Osteocyte (in vitro differentiated cells): ENCODE measurements at regions not wholly inside any gene's neighbourhood (a gene's known extent, or its start where the extent isn't known, plus 50 kb on each side); places are given as distances from the start of the nearest gene placed in this dataset.

Experiments used
- DNase-seq: peaks from one replicate; pipeline ENCODE4 v3.0.0; 2021; ENCODE audit warnings: mixed read lengths; ENCODE audit not compliant: unreplicated experiment; ENCODE audit errors: extremely low spot score
- H3K27ac Mint-ChIP-seq: one replicate; pipeline ENCODE4 v1.8.0; 2021; ENCODE audit warnings: mild to moderate bottlenecking, mixed read lengths; ENCODE audit not compliant: unreplicated experiment
- H3K27me3 Mint-ChIP-seq: one replicate; pipeline ENCODE4 v1.8.0; 2021; ENCODE audit warnings: mixed read lengths; ENCODE audit not compliant: unreplicated experiment
- H3K36me3 Mint-ChIP-seq: one replicate; pipeline ENCODE4 v1.8.0; 2021; ENCODE audit warnings: mixed read lengths; ENCODE audit not compliant: unreplicated experiment
- H3K4me1 Mint-ChIP-seq: one replicate; pipeline ENCODE4 v1.8.0; 2021; ENCODE audit warnings: mixed read lengths; ENCODE audit not compliant: unreplicated experiment
- H3K4me3 Mint-ChIP-seq: one replicate; pipeline ENCODE4 v1.8.0; 2021; ENCODE audit warnings: mild to moderate bottlenecking, moderate library complexity, mixed read lengths; ENCODE audit not compliant: unreplicated experiment
- H3K9me3 Mint-ChIP-seq: one replicate; pipeline ENCODE4 v1.8.0; 2021; ENCODE audit warnings: mixed read lengths; ENCODE audit not compliant: unreplicated experiment
- CTCF ChIP-seq: fragments of 200-600 bp; sonication (generic); IDR thresholded peaks from 2 replicates; pipeline ENCODE4 v1.5.0; 2021; ENCODE audit warnings: antibody characterized with exemption, mild to moderate bottlenecking, moderate library complexity

GRCh38 chr9:13688990-13689600, 409.6 kb upstream of the MPDZ start:
- Mint-ChIP-seq H3K27me3 (peaks cover 6% of the 10 kb centered on the region), H3K9me3 (no peaks in the 10 kb centered on the region), H3K27ac (no peak overlapping the region), H3K4me1 (peaks cover 9% of the 10 kb centered on the region), H3K36me3 (no peaks in the 10 kb centered on the region), H3K4me3 (no peak overlapping the region)
- TF ChIP-seq CTCF, result peak; percentile 57
- no peak for DNase-seq

- H3K4me3 Mint-ChIP-seq, result no peak overlapping the region
- peak overlapping the region; percentile 18 for H3K27ac Mint-ChIP-seq
Measured at GRCh38 chr9:13688223-13688989, 408.9 kb upstream of the MPDZ start.

GRCh38 chr9:13684656-13685055, 405.2 kb upstream of the MPDZ start:
- no peak for DNase-seq
- H3K4me3 Mint-ChIP-seq, result no peak overlapping the region
- no peaks in the 10 kb centered on the region for H3K36me3 Mint-ChIP-seq
- peaks cover 9% of the 10 kb centered on the region for H3K4me1 Mint-ChIP-seq
- H3K27ac Mint-ChIP-seq, result no peak overlapping the region
- no peaks in the 10 kb centered on the region for H3K9me3 Mint-ChIP-seq
- no peaks in the 10 kb centered on the region for H3K27me3 Mint-ChIP-seq
- TF ChIP-seq CTCF, result no peak

More at GRCh38 chr9:13688223-13688989, 408.9 kb upstream of the MPDZ start:
- Mint-ChIP-seq H3K9me3 (no peaks in the 10 kb centered on the region), H3K4me1 (peaks cover 9% of the 10 kb centered on the region), H3K27me3 (no peaks in the 10 kb centered on the region), H3K36me3 (no peaks in the 10 kb centered on the region)
- no peak for TF ChIP-seq CTCF
- DNase-seq, result no peak

GRCh38 chr9:13677801-13678200, 398.3 kb upstream of the MPDZ start:
- no peak overlapping the region for H3K27ac Mint-ChIP-seq
- H3K4me1 Mint-ChIP-seq, result no peaks in the 10 kb centered on the region
- H3K36me3 Mint-ChIP-seq, result no peaks in the 10 kb centered on the region
- peaks cover 13% of the 10 kb centered on the region for H3K27me3 Mint-ChIP-seq
- no peaks in the 10 kb centered on the region for H3K9me3 Mint-ChIP-seq
- H3K4me3 Mint-ChIP-seq, result no peak overlapping the region
- TF ChIP-seq CTCF, result no peak
- no peak for DNase-seq

DNA sequence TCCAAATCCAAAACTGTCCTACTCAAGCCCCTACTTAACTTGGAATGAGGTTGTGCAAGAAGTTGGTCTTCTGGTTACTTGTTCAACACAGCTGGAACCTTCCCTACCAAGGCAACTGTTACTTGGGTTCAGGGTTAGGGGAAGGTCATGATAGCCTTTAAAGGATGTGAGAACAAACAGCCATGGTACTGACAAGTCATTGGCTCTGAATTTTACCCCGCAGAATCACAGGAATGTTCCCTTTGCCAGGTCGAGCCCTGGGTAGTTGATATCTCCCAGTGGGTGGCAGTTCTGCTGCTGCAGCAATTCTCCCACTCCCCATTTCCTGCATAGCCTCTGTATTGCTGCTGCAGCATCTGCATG, 396.1 kb upstream of the MPDZ start:
- Mint-ChIP-seq H3K27ac (no peak overlapping the region), H3K27me3 (peaks cover 13% of the 10 kb centered on the region), H3K4me3 (no peak overlapping the region), H3K4me1 (no peaks in the 10 kb centered on the region), H3K36me3 (no peaks in the 10 kb centered on the region), H3K9me3 (no peaks in the 10 kb centered on the region)
- no peak for TF ChIP-seq CTCF
- DNase-seq, result no peak
